ENCODE measurements at regions not wholly inside any gene's neighbourhood (a gene's known extent, or its start where the extent isn't known, plus 50 kb on each side); places are given as distances from the start of the nearest gene placed in this dataset.
"Not testable (repeated sequence)": the region's sequence is repeated elsewhere in the genome, so short reads cannot be mapped to it uniquely, and the experiment has no call there.

DNA sequence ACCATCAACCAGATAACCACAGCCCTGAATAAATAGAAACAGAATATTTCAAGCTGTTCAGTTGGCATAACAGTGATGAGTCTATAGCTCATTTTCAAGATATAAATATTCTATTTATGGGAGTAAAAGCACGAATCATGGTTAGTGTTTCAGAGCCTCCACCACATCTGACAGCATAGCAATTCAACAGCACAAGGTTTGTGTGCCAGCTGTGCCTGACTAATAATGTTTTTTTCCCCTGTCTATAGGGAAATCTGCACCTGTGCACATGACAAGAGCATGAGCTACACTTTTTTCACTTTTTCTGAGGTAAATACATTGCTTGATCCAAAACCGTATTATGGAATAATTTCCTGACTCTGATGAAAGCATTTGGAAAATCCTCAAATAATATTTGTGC is 251.3 kb downstream of the RPIA start:
- no peak for DNase-seq (ENCODE audit: low spot score in 2 of 2)
- H3K4me3 ChIP-seq = no peak overlapping the region
- TF ChIP-seq, protein P1, sequence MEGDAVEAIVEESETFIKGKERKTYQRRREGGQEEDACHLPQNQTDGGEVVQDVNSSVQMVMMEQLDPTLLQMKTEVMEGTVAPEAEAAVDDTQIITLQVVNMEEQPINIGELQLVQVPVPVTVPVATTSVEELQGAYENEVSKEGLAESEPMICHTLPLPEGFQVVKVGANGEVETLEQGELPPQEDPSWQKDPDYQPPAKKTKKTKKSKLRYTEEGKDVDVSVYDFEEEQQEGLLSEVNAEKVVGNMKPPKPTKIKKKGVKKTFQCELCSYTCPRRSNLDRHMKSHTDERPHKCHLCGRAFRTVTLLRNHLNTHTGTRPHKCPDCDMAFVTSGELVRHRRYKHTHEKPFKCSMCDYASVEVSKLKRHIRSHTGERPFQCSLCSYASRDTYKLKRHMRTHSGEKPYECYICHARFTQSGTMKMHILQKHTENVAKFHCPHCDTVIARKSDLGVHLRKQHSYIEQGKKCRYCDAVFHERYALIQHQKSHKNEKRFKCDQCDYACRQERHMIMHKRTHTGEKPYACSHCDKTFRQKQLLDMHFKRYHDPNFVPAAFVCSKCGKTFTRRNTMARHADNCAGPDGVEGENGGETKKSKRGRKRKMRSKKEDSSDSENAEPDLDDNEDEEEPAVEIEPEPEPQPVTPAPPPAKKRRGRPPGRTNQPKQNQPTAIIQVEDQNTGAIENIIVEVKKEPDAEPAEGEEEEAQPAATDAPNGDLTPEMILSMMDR (IDR thresholded peaks at IDR 0.05) = no peak
- TF ChIP-seq POLR2A (IDR thresholded peaks at IDR 0.05) (no peak), POLR2AphosphoS5 (IDR thresholded peaks at IDR 0.05) (no peak)
- H3K9me3 ChIP-seq = no peaks in the 10 kb centered on the region
- no peak overlapping the region for H3K27ac ChIP-seq
- no peaks in the 10 kb centered on the region for H3K36me3 ChIP-seq
- no peaks in the 10 kb centered on the region for H3K4me1 ChIP-seq
- H3K27me3 ChIP-seq = no peaks in the 10 kb centered on the region
- intact Hi-C loops (cut with DNase I; ENCODE audit: low total_unique reads) = no loop called here

DNA sequence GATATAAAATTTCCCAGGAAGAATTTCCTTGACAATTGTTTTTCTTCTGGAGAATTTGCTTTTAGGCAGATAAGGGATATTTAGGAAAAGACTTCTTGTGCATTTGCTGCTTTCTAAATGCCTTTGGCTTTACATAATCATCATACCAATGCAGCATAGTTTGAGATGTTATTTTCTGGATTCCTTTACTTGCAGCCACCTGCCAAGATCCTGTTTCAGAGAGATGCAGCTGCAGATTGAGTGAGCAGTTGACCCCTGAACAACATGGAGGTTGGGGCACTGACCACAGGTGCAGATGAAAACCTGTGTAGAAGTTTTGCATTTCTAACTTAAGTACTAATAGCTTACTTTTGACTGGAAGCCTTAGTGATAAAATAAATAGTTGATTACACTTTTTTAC is 257.9 kb downstream of the RPIA start:
- no peaks in the 10 kb centered on the region for H3K27me3 ChIP-seq
- no peaks in the 10 kb centered on the region for H3K4me1 ChIP-seq
- TF ChIP-seq POLR2A (IDR thresholded peaks at IDR 0.05) (no peak), POLR2AphosphoS5 (IDR thresholded peaks at IDR 0.05) (no peak)
- TF ChIP-seq, protein P1 (IDR thresholded peaks at IDR 0.05) = no peak
- H3K9me3 ChIP-seq = no peaks in the 10 kb centered on the region
- intact Hi-C loops (cut with DNase I; ENCODE audit: low total_unique reads) = no loop called here
- no peaks in the 10 kb centered on the region for H3K36me3 ChIP-seq
- DNase-seq (ENCODE audit: low spot score in 2 of 2) = no peak
- H3K4me3 ChIP-seq = no peak overlapping the region
- no peak overlapping the region for H3K27ac ChIP-seq

GRCh38 chr2:88950010-88950409 is 258.5 kb downstream of the RPIA start:
- Histone ChIP-seq H3K36me3 (no peaks in the 10 kb centered on the region), H3K9me3 (no peaks in the 10 kb centered on the region), H3K4me1 (no peaks in the 10 kb centered on the region), H3K27ac (no peak overlapping the region), H3K27me3 (peaks cover 0 to 6% of the 10 kb centered on the region in 2 donors), H3K4me3 (no peak overlapping the region)
- intact Hi-C loops (cut with DNase I; ENCODE audit: low total_unique reads) = no loop called here
- TF ChIP-seq, protein P1 (IDR thresholded peaks at IDR 0.05) = no peak
- TF ChIP-seq POLR2AphosphoS5 (IDR thresholded peaks at IDR 0.05) = no peak
- no peak for DNase-seq (ENCODE audit: low spot score in 2 of 2)

GRCh38 chr2:88955607-88956006 is 264.1 kb downstream of the RPIA start:
- intact Hi-C loops (cut with DNase I; ENCODE audit: low total_unique reads) = no loop called here
- Histone ChIP-seq H3K27ac (no peak overlapping the region), H3K27me3 (peaks cover 0 to 12% of the 10 kb centered on the region in 2 donors), H3K36me3 (no peaks in the 10 kb centered on the region), H3K4me3 (no peak overlapping the region), H3K9me3 (no peaks in the 10 kb centered on the region), H3K4me1 (no peaks in the 10 kb centered on the region)
- no peak for DNase-seq (ENCODE audit: low spot score in 2 of 2)
- TF ChIP-seq POLR2A (IDR thresholded peaks at IDR 0.05) (no peak), POLR2AphosphoS5 (IDR thresholded peaks at IDR 0.05) (no peak)
- TF ChIP-seq, protein P1 (IDR thresholded peaks at IDR 0.05) = no peak

- DNase-seq (ENCODE audit: low spot score in 2 of 2) = no peak
- Histone ChIP-seq H3K9me3 (no peaks in the 10 kb centered on the region), H3K4me1 (no peaks in the 10 kb centered on the region), H3K27me3 (peaks cover 0 to 9% of the 10 kb centered on the region in 2 donors), H3K36me3 (no peaks in the 10 kb centered on the region), H3K4me3 (no peak overlapping the region), H3K27ac (no peak overlapping the region)
- intact Hi-C loops (cut with DNase I; ENCODE audit: low total_unique reads) = no loop called here
- no peak for TF ChIP-seq POLR2A (IDR thresholded peaks at IDR 0.05)
- TF ChIP-seq, protein P1 (IDR thresholded peaks at IDR 0.05) = no peak
- no peak for TF ChIP-seq POLR2AphosphoS5 (IDR thresholded peaks at IDR 0.05)
Observed at GRCh38 chr2:88959480-88960204, 268.2 kb downstream of the RPIA start.

DNA sequence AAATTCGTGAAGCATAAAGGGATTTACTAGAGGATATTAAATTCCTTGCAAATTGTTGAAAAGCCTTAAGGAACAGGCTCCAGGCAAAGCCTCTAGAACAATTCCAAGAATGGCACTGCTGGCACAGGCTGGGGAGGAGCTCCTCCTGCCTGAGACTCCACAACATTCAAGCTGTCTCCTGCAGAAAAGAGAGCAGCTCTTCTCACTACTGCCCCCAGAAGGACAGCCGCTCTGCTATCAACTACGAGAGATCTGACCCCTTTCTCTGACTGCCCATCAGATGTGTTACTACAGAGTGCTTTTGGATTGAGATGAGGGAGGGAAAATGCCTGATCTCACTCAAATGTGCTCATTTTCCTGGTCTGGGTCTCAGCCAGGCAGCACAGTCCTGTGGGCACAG is 269.9 kb downstream of the RPIA start:
- intact Hi-C loops (cut with DNase I; ENCODE audit: low total_unique reads); H3K4me1 ChIP-seq; H3K36me3 ChIP-seq; H3K4me3 ChIP-seq; H3K27me3 ChIP-seq; H3K27ac ChIP-seq; DNase-seq (ENCODE audit: low spot score in 2 of 2); H3K9me3 ChIP-seq: not testable (repeated sequence)
